HUES6 (cell line): ENCODE measurements at regions not wholly inside any gene's neighbourhood (a gene's known extent, or its start where the extent isn't known, plus 50 kb on each side); places are given as distances from the start of the nearest gene placed in this dataset.

Experiments used
- H3K27ac ChIP-seq: 2 replicates; pipeline ENCODE4 v1.7.0; 2013; ENCODE audit warnings: low read depth, mild to moderate bottlenecking, low read length, inconsistent platforms
- H3K27me3 ChIP-seq: 2 replicates; pipeline ENCODE4 v1.6.1; 2013; ENCODE audit warnings: low read length; ENCODE audit not compliant: control insufficient read depth, insufficient read depth
- H3K36me3 ChIP-seq: 2 replicates; pipeline ENCODE4 v1.6.1; 2013; ENCODE audit warnings: low read length; ENCODE audit not compliant: control insufficient read depth, insufficient read depth
- H3K4me1 ChIP-seq: 2 replicates; pipeline ENCODE4 v1.6.1; 2013; ENCODE audit warnings: low read length; ENCODE audit not compliant: control insufficient read depth, insufficient read depth
- H3K4me3 ChIP-seq: 2 replicates; pipeline ENCODE4 v1.5.1; 2013; ENCODE audit warnings: low read depth, low read length
- H3K9ac ChIP-seq: one replicate; pipeline ENCODE4 v1.6.1; 2013; ENCODE audit warnings: mild to moderate bottlenecking, low read length
- H3K9me3 ChIP-seq: 2 replicates; pipeline ENCODE4 v1.6.1; 2013; ENCODE audit warnings: low read depth, low read length; ENCODE audit not compliant: control insufficient read depth, insufficient read depth

DNA sequence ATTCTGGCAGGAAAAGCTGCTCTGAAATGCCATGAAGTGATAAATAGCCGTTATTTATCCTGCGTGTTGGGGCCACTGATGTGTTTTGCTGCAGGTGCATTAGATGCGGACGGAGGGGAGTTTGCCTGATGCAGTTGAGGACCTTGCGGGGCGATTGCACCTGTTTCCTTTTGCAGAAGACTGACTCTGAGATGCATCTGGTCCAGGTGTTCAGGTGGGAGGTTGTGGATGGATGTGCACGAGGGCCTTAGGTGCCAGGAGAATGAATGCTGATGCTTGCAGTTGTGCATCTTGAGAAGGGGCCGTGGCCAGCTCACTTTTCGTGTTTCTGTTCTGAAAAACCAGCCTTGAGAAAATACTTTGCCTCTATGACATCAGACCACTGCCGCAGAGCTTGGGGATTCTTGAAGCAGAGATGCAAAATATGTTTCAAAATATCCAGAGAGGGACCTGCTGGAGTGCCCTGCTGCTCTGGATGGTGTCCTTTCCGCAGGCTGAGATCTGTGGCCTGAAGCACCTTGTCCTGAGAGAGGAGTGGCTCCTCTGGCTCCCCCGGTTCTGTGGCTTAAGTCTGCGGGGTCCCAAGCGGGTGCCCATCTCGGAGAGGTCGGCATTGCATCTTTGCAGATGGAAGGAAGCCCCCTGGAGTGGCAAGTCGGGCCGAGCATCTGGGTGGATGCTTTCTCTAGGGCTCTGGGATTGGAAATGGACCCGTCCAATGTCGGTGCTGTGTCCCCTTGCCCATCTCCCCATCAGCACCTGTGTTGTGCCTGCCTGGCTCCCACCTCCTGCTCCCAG is 1031.1 kb downstream of the TBC1D22A start:
- H3K9ac ChIP-seq, result no peak overlapping the region
- H3K27ac ChIP-seq, result no peak overlapping the region
- no peak overlapping the region for H3K4me3 ChIP-seq
- H3K27me3 ChIP-seq, result no peaks in the 10 kb centered on the region; the same call in 1 of the 2 replicates
- no peaks in the 10 kb centered on the region for H3K4me1 ChIP-seq
- H3K36me3 ChIP-seq, result no peaks in the 10 kb centered on the region
- H3K9me3 ChIP-seq, result peaks cover 58% of the 10 kb centered on the region; the same call in 1 of the 2 replicates

DNA sequence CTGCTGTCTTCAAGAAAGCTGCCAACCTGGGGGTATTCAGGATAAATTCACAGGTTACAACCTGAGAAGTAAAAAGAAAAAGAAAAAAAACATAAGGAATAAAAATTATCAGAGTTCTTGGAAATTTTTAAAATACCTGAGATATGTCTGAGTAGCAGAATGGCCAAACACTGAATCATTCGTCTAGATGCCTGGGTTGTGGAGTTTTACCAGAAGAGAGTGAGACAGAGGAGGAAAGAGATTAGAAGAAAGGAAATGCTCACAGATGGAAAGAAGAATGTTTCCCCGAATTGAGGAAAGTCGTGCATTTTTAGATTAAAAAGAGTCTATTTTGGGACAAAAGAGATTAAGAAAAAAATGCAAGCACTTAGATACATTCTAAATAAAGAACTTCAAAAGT is 1026.7 kb downstream of the TBC1D22A start:
- no peak overlapping the region for H3K4me3 ChIP-seq
- H3K9me3 ChIP-seq, result peaks cover 59% of the 10 kb centered on the region
- no peak overlapping the region for H3K27ac ChIP-seq
- no peak overlapping the region for H3K9ac ChIP-seq
- no peaks in the 10 kb centered on the region; the same call in 1 of the 2 replicates for H3K27me3 ChIP-seq
- H3K36me3 ChIP-seq, result no peaks in the 10 kb centered on the region
- H3K4me1 ChIP-seq, result no peaks in the 10 kb centered on the region

DNA sequence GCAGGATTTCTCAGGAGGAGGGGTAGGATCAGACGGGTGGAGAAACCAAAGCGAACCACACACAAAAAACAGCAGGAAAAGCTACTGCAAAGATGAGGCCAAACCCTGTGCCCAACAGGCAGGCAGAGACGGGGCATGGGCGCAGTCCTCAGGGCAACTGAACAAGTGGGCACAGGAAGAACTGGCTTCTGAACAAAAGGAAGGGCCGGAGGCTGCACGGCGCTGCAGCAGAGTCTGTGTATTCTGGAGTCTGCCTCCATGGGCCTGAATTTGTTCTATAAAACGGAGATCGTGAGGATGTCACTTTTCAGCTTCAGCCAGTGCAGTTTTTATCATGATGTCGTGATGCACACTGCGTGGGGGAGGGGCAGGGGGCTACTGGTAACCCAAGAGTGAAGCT is 1026.0 kb downstream of the TBC1D22A start:
- Histone ChIP-seq H3K9me3 (peaks cover 59% of the 10 kb centered on the region), H3K27ac (no peak overlapping the region), H3K9ac (no peak overlapping the region), H3K36me3 (no peaks in the 10 kb centered on the region), H3K27me3 (no peaks in the 10 kb centered on the region; the same call in 1 of the 2 replicates), H3K4me1 (no peaks in the 10 kb centered on the region), H3K4me3 (no peak overlapping the region)

DNA sequence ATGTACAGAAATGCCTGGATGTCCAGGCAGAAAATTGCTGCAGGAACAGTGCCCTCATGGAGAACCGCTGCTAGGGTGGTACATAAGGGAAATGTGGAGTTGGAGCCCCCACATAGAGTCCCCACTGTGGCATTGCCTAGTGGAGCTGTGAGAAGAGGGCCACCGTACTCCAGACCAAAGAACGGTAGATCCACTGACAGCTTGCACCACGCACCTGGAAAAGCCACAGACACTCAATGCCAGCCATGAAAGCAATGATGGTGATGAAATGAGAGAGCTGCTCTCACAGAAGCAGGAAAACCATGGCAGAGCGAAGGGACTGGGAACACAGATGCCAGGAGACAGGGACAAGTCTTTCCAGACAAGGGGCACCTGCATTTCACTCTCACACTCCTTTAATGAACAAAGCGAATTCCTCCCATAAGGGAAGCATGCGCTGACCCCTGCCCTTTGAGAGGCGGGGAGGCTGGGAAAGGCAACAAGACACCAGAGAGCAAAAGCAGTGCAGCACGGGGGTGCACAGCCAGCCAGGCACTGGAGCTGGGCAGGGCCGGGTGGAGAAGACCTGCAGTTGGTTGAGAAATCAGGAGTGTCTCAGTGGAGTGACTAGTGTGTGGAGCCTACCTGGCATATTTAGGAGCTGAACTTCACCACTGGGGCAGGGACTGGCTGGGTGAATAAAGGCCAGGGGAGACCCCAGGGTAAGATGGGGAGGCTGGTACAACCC is 1025.2 kb downstream of the TBC1D22A start:
- Histone ChIP-seq H3K36me3 (no peaks in the 10 kb centered on the region), H3K27ac (no peak overlapping the region), H3K4me3 (no peak overlapping the region), H3K27me3 (no peaks in the 10 kb centered on the region), H3K9ac (no peak overlapping the region), H3K9me3 (peaks cover 57% of the 10 kb centered on the region), H3K4me1 (no peaks in the 10 kb centered on the region)

DNA sequence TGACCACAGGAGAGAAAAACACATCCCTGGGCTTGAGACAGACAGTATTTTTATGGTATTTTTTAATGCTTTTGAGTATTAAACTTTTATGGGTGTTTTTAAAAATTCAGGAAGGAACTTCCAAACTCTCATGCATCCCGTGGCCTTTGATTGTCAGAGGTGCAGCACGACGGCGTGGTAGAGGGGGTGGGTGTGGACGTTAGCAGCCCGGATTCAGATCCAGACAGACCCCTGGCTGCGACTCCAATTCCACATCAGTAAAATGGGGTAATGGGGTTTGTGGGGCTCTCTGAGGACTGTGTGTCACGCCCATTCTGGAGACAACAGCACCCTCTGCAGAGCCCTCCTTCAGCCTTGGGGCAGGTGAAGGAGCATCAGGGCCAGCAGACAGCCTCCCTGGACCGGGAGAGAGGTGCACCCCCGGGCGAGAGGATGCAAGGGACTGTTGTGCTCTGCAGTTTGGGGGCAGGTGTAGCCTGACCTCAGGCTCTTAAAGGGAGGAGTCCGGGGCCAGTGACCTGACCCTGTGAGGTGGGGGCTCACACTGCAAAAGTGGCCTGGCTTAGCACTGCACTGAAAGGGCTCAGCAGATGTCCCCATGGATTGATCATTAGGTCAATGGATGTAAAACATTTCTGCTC is 1024.3 kb downstream of the TBC1D22A start:
- Histone ChIP-seq H3K9me3 (peaks cover 66% of the 10 kb centered on the region), H3K9ac (no peak overlapping the region), H3K4me3 (no peak overlapping the region), H3K27me3 (no peaks in the 10 kb centered on the region), H3K27ac (no peak overlapping the region), H3K4me1 (no peaks in the 10 kb centered on the region), H3K36me3 (no peaks in the 10 kb centered on the region)

DNA sequence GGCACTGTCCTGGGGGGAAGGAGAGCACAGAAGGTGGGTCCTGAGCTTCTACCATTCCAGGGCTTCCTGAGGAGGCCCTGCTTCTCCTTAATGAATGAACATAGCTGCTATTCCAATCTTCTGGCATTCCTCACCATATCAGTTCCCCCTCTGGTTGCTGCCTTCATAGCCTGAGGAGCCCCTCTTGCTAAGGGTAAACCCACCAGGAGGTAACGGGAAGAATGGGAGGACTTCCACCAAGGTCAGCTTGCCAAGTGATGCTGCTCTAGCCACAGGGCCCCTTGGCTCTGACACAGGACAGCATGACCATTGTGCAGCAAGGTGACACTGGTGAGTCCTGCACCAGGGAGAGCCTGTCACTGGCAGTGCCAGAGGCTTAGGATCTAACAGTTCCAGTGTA is 1022.5 kb downstream of the TBC1D22A start:
- Histone ChIP-seq H3K27ac (no peak overlapping the region), H3K36me3 (no peaks in the 10 kb centered on the region), H3K27me3 (no peaks in the 10 kb centered on the region), H3K9ac (no peak overlapping the region), H3K9me3 (peaks cover 81% of the 10 kb centered on the region), H3K4me3 (no peak overlapping the region), H3K4me1 (no peaks in the 10 kb centered on the region; the same call in 1 of the 2 replicates)

DNA sequence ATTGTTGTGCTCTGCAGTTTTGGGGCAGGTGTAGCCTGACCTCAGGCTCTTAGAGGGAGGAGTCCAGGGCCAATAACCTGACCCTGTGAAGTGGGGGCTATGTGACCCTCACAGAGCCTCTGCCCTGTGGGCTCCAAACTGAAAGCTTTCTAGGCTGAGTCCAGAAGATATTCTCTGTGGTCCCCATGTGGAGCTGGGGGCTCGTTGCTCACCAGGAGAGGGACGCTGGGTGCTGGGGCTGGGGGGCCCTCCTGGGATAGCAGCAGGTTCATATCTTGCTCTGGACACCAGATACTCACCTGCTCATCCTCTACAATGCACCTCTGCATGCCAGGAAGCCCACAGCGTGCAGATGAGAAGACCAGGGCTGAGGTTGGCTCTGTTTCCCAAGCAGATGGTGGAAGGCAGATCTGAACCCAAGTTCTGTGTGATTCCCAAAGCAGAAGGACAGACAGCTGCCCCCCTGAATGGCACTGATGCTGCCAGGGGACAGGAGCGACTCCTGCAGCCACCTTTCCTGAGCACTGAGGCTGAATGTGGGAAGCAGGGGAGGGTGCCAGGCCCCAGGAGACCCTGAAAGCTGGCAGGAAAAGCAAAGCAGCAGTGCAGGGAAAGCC is 1022.0 kb downstream of the TBC1D22A start:
- Histone ChIP-seq H3K9ac (no peak overlapping the region), H3K36me3 (no peaks in the 10 kb centered on the region)

DNA sequence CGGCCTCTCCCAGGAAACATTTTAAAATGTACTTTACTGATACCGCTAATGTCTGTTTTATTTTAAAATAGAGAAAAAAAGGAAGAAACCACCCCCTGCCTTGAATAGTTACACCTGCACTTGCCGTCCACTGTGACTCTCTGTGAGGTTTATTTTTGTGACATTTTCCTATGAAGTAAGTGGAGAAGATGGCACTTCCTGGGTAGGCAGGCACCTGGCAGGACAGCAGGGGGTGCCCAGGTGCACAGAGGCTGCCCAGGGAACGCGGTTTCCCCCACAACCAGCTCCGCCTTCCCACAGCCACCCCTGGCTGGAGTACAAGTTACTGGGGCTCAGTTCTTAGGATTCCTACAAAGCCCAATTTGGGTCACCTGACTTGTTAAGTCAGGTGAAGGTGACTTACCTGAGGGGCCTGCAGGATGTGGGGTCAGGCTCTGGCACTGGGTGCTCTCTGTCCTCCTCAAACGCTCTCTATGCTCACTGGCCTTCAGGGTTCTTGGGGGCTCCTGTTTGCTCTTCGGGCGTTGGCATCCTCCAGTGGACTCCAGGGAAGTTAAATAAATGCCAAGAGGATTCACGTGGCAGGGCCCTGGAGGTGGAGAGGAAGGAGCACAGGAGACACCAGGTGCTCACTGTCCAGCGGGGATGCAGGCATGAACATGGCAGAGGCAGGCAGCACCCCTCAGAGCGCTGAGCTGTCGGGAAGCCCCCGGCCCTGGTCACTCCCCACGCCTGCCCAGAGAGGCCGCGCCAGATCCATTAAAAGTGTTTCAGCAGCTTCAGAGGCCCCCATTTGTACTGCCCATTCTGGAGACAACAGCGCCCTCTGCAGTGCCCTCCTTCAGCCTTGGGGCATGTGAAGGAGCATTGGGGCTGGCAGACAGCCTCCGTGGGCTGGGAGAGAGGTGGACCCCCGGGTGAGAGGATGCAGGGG is 1021.2 kb downstream of the TBC1D22A start:
- H3K9ac ChIP-seq, result no peak overlapping the region
- H3K4me1 ChIP-seq, result no peaks in the 10 kb centered on the region; the same call in 1 of the 2 replicates
- no peaks in the 10 kb centered on the region for H3K27me3 ChIP-seq
- peaks cover 89% of the 10 kb centered on the region for H3K9me3 ChIP-seq
- H3K4me3 ChIP-seq, result no peak overlapping the region
- no peak overlapping the region for H3K27ac ChIP-seq
- H3K36me3 ChIP-seq, result no peaks in the 10 kb centered on the region

More for the DNA sequence above, 1022.0 kb downstream of the TBC1D22A start:
- Histone ChIP-seq H3K9me3 (peaks cover 85% of the 10 kb centered on the region), H3K27ac (no peak overlapping the region), H3K27me3 (no peaks in the 10 kb centered on the region), H3K4me1 (no peaks in the 10 kb centered on the region; the same call in 1 of the 2 replicates), H3K4me3 (no peak overlapping the region)

DNA sequence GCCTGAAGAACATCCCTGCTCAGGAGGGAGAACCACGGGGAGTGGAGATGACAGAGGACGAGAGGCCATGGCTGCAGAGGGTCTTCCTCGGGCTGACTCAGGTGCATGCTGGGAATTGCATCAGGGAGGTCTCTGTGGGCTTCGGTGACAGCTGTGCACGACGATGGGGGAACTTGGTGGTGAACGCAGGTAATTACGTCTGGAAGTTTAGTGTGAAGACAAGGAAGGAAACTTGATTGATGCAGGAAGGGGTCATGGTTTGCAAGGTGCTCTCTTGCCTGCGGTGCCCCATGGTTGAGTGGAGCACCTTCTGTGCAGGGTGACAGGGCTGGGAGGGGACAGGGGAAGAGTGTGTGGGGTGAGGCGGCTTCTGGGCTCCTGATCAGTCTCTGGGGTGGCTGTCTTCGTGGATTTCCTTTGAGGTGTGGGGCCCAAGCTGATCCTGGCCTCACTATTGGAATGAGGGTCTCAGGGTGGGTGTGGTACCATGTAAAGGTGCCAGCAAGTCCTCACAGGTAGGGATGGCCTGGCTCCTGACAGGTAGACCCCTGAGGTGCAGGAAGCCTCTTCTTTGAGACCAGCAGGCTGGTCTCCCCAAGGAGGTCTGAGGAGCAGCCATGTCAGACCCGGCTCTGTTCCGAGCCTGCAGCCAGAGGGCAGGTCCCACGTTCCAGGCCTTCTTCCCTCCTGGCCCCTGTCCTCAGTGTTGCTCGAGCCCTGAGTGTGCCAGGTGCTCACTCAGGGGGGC is 1020.1 kb downstream of the TBC1D22A start:
- Histone ChIP-seq H3K36me3 (no peaks in the 10 kb centered on the region), H3K4me1 (no peaks in the 10 kb centered on the region; the same call in 1 of the 2 replicates), H3K27me3 (no peaks in the 10 kb centered on the region), H3K4me3 (no peak overlapping the region), H3K27ac (no peak overlapping the region), H3K9ac (no peak overlapping the region), H3K9me3 (peaks cover 87% of the 10 kb centered on the region)
